B cell (primary cell): ENCODE measurements at regions not wholly inside any gene's neighbourhood (a gene's known extent, or its start where the extent isn't known, plus 50 kb on each side); places are given as distances from the start of the nearest gene placed in this dataset.

Experiments used
- ATAC-seq: fragments of 200-7000 bp; cut with Tn5 transposase; one replicate; pipeline ENCODE4 v1.10.0; 2021; ENCODE audit warnings: low read depth, mild to moderate bottlenecking, moderate number of reproducible peaks, moderate library complexity
- CTCF ChIA-PET: fragments of 350-600 bp; sonication (Branson Sonifier 250); formaldehyde crosslinking; loops from one replicate; lab custom pipeline; 2021; ENCODE audit warnings: antibody characterized with exemption, inconsistent platforms; lab: Charles Lee
- POLR2A ChIA-PET: fragments of 350-600 bp; sonication (Branson Sonifier 250); formaldehyde crosslinking; loops from one replicate; lab custom pipeline; 2021; ENCODE audit warnings: antibody characterized with exemption; lab: Charles Lee
- DNase-seq: peaks from one replicate; pipeline ENCODE4 v3.0.0; 2013
- H2AFZ ChIP-seq: 2 replicates; pipeline ENCODE4 v1.6.1; 2012; ENCODE audit warnings: mild to moderate bottlenecking, low read depth, low read length; ENCODE audit not compliant: insufficient read depth, poor library complexity, severe bottlenecking
- H3K27ac ChIP-seq, 2 donors: 1 replicate in 1 of 2; 2 replicates in 1 of 2; pipeline ENCODE4 v1.5.1; 2012 to 2013; ENCODE audit warnings: low read length in 2 of 2, mild to moderate bottlenecking in 2 of 2, moderate library complexity in 1 of 2
- H3K27me3 ChIP-seq, 4 experiments: fragments of 200-600 bp in 1 of 4; sonication (generic) in 1 of 4; replicated peaks in 1 of 4; 1 replicate in 2 of 4; 2 replicates in 2 of 4; pipeline versions ENCODE4 v1.6.1 to v1.7.0; 2013 to 2016; ENCODE audit warnings: low read length in 3 of 4, mild to moderate bottlenecking in 2 of 4, mixed read lengths in 1 of 4, moderate library complexity in 1 of 4; ENCODE audit not compliant: insufficient read depth in 4 of 4, control insufficient read depth in 3 of 4; ENCODE audit errors: control extremely low read depth in 1 of 4
- H3K36me3 ChIP-seq, 2 experiments: replicated peaks in 1 of 2; 1 replicate in 1 of 2; 2 replicates in 1 of 2; pipeline versions ENCODE4 v1.6.1 to v1.7.1; 2013; ENCODE audit warnings: low read length in 1 of 2; ENCODE audit not compliant: insufficient read depth in 2 of 2, control insufficient read depth in 1 of 2; ENCODE audit errors: control extremely low read depth in 1 of 2, extremely low read depth in 1 of 2
- H3K4me1 ChIP-seq, 2 donors: fragments of 200-600 bp in 1 of 2; sonication (generic) in 1 of 2; 1 replicate in 1 of 2; 2 replicates in 1 of 2; pipeline versions ENCODE4 v1.5.1 to v1.6.1; 2013 to 2017; ENCODE audit warnings: low read length in 2 of 2; ENCODE audit not compliant: control insufficient read depth in 2 of 2, insufficient read depth in 2 of 2
- H3K4me2 ChIP-seq: replicated peaks from 2 replicates; pipeline ENCODE3; 2012; ENCODE audit warnings: mild to moderate bottlenecking, low read depth, low read length; ENCODE audit not compliant: poor library complexity, severe bottlenecking
- H3K4me3 ChIP-seq, 5 experiments: fragments of 200-600 bp in 1 of 5; sonication (generic) in 1 of 5; 1 replicate in 3 of 5; 2 replicates in 2 of 5; pipeline versions ENCODE4 v1.5.1 to v1.7.0; 2011 to 2016; ENCODE audit warnings: low read length in 4 of 5, mild to moderate bottlenecking in 4 of 5, low read depth in 2 of 5, control low read depth in 1 of 5, moderate library complexity in 1 of 5; ENCODE audit not compliant: insufficient read depth in 1 of 5; ENCODE audit errors: control extremely low read depth in 1 of 5, extremely low read depth in 1 of 5
- H3K79me2 ChIP-seq: fragments of 200-600 bp; sonication (generic); one replicate; pipeline ENCODE4 v1.6.0; 2016; ENCODE audit warnings: low read length; ENCODE audit not compliant: control insufficient read depth, insufficient read depth
- H3K9ac ChIP-seq: fragments of 200-600 bp; sonication (generic); 2 replicates; pipeline ENCODE4 v1.6.1; 2017; ENCODE audit warnings: mild to moderate bottlenecking, low read length, moderate library complexity
- H3K9me3 ChIP-seq, 3 donors: one replicate each; pipeline versions ENCODE4 v1.6.1 to v1.7.1; 2013; ENCODE audit warnings: low read length in 2 of 3; ENCODE audit not compliant: control insufficient read depth in 2 of 3, insufficient read depth in 1 of 3; ENCODE audit errors: control extremely low read depth in 1 of 3
- H4K20me1 ChIP-seq: 2 replicates; pipeline ENCODE4 v1.6.0; 2012; ENCODE audit warnings: mild to moderate bottlenecking, low read length; ENCODE audit not compliant: insufficient read depth, control insufficient read depth, poor library complexity, severe bottlenecking
- H3K27ac Mint-ChIP-seq: one replicate; pipeline ENCODE4 v1.8.0; 2021; ENCODE audit warnings: mixed read lengths
- H3K27me3 Mint-ChIP-seq: one replicate; pipeline ENCODE4 v1.8.0; 2021; ENCODE audit warnings: mixed read lengths
- H3K4me1 Mint-ChIP-seq: one replicate; pipeline ENCODE4 v1.8.0; 2021; ENCODE audit warnings: mixed read lengths
- H3K4me3 Mint-ChIP-seq: one replicate; pipeline ENCODE4 v1.8.0; 2021; ENCODE audit warnings: mixed read lengths
- H3K9me3 Mint-ChIP-seq: one replicate; pipeline ENCODE4 v1.8.0; 2022; ENCODE audit warnings: mixed read lengths; ENCODE audit not compliant: insufficient read depth
- CTCF ChIP-seq: fragments of 200-600 bp; IDR thresholded peaks from one replicate; pipeline ENCODE4 v1.8.0; 2022; ENCODE audit warnings: antibody characterized with exemption, mild to moderate bottlenecking
- EZH2 ChIP-seq: IDR thresholded peaks from 2 replicates; pipeline ENCODE4 v1.6.1; 2012; ENCODE audit warnings: borderline replicate concordance, low read depth, mild to moderate bottlenecking, moderate library complexity, low read length; ENCODE audit not compliant: insufficient read depth, poor library complexity, severe bottlenecking
- whole genome bisulfite sequencing: methylation state at CpG from one replicate; pipeline ENCODE4 v1.1.5; 2013; ENCODE audit warnings: missing lambda C conversion rate; ENCODE audit not compliant: insufficient coverage; 5-methylcytosine and 5-hydroxymethylcytosine counted together
- intact Hi-C: fragments of 100-400 bp; cut with micrococcal nuclease; formaldehyde crosslinking; loops from one replicate; pipeline ENCODE4 v1.10.0; 2022

DNA sequence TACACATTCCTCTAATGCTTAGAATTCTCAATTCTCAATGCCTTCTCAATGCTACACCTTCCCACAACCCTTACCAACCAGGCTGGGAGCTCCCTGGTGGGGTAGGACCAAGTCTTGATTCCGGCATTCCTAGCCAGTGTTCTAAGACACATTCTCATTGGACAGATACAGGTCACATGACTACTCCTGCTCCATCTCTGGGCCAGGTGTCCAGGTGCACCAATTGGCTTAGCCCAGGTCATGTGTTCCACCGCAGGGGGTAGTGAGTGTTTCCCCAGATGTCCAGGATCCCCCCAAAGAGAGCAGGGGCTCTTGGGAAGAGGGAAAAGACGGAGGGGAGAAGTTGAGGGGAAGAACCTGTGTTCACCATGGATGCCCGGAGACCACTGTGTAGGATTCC is 58.7 kb upstream of the MLN start:
- no peaks in the 10 kb centered on the region for H3K36me3 ChIP-seq
- no peak for TF ChIP-seq EZH2
- TF ChIP-seq CTCF, result no peak
- Mint-ChIP-seq H3K4me3 (no peak overlapping the region), H3K9me3 (peaks cover 2% of the 10 kb centered on the region), H3K4me1 (peaks cover 9% of the 10 kb centered on the region), H3K27me3 (peaks cover 56% of the 10 kb centered on the region), H3K27ac (no peak overlapping the region)
- no peaks in the 10 kb centered on the region for H3K79me2 ChIP-seq
- H3K27me3 ChIP-seq, result peaks cover 0 to 28% (median 7%) of the 10 kb centered on the region in 4 experiments
- no peak overlapping the region for H3K4me3 ChIP-seq
- H2AFZ ChIP-seq, result no peak overlapping the region
- H3K4me1 ChIP-seq, result peaks cover 10 to 11% of the 10 kb centered on the region in 2 donors
- H3K9ac ChIP-seq, result no peak overlapping the region
- POLR2A ChIA-PET, result no interaction called here
- peaks cover 0 to 12% (median 0%) of the 10 kb centered on the region in 3 donors for H3K9me3 ChIP-seq
- DNase-seq (no peak), ATAC-seq (no peak)
- intact Hi-C loops, result no loop called here
- H3K27ac ChIP-seq, result no peak overlapping the region
- WGBS, result 100% methylated on average over 2 of the region's 4 CpGs
- CTCF ChIA-PET, result no interaction called here
- H3K4me2 ChIP-seq, result no peak overlapping the region
- H4K20me1 ChIP-seq, result no peaks in the 10 kb centered on the region

DNA sequence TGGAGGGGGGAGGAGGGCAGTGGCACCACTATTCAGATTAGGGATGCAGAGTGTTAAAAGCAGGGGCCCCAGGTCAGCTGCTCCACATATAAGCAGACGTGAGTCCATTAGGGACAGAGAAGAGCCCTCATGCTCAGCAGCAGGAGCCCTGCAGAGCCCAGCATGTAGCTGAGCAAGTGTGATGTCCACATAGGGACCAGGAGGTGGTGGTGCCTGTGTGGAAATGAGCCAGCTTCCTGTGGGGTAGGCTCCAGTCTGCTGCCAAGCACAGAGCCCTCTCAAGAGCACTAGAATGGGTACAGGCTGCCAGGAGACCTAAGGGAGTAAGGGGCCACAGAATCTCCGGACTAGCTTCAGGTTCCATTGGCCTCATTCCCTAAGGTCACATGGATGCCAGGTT is 57.9 kb upstream of the MLN start:
- H3K4me1 ChIP-seq, result peaks cover 18 to 19% of the 10 kb centered on the region in 2 donors
- no peak overlapping the region for H2AFZ ChIP-seq
- no peak overlapping the region for H3K4me3 Mint-ChIP-seq
- no peaks in the 10 kb centered on the region for H3K79me2 ChIP-seq
- no peak overlapping the region for H3K4me2 ChIP-seq
- intact Hi-C loops, result no loop called here
- DNase-seq, result no peak
- H3K9me3 Mint-ChIP-seq, result peaks cover 2% of the 10 kb centered on the region
- H3K36me3 ChIP-seq, result no peaks in the 10 kb centered on the region
- no peaks in the 10 kb centered on the region for H4K20me1 ChIP-seq
- peaks cover 56% of the 10 kb centered on the region for H3K27me3 Mint-ChIP-seq
- H3K27me3 ChIP-seq, result peaks cover 0 to 36% (median 9%) of the 10 kb centered on the region in 4 experiments
- H3K9me3 ChIP-seq, result peaks cover 0 to 12% (median 0%) of the 10 kb centered on the region in 3 donors
- ChIA-PET POLR2A (no interaction called here), CTCF (no interaction called here)
- ATAC-seq, result no peak
- 100% methylated on average over 2 of the region's 2 CpGs for WGBS
- TF ChIP-seq CTCF (no peak), EZH2 (no peak)
- peaks cover 15% of the 10 kb centered on the region for H3K4me1 Mint-ChIP-seq
- no peak overlapping the region for H3K9ac ChIP-seq
- no peak overlapping the region for H3K27ac Mint-ChIP-seq
- no peak overlapping the region for H3K4me3 ChIP-seq
- no peak overlapping the region for H3K27ac ChIP-seq
